AG04449 (cell line): ENCODE measurements at regions not wholly inside any gene's neighbourhood (a gene's known extent, or its start where the extent isn't known, plus 50 kb on each side); places are given as distances from the start of the nearest gene placed in this dataset.

Experiments used
- CTCF ChIA-PET: fragments of 350-600 bp; formaldehyde crosslinking; extraction: SDS; loops from one replicate; lab custom pipeline; 2021; ENCODE audit warnings: antibody characterized with exemption; lab: Yijun Ruan, JAX
- POLR2A ChIA-PET: fragments of 400-600, 350-600 bp; formaldehyde crosslinking; extraction: SDS; loops from one replicate; lab custom pipeline; 2020; ENCODE audit warnings: antibody characterized with exemption, inconsistent platforms; lab: Yijun Ruan, JAX
- DNase-seq: peaks from one replicate; pipeline ENCODE4 v3.0.0-alpha.2; 2010; ENCODE audit warnings: low read depth, low spot score
- H3K4me3 ChIP-seq: 2 replicates; pipeline ENCODE4 v1.5.1; 2011; ENCODE audit warnings: low read depth, mild to moderate bottlenecking, control low read depth, low read length
- CTCF ChIP-seq: IDR thresholded peaks from one replicate; pipeline ENCODE4 v1.5.1; 2011; ENCODE audit warnings: mild to moderate bottlenecking, moderate library complexity, low read length, control low read depth, inconsistent platforms; ENCODE audit not compliant: insufficient read depth; ENCODE audit errors: missing control alignments

GRCh38 chr2:19545507-19545906 lies 187.1 kb upstream of the OSR1 start:
- no peak for DNase-seq
- no peak for TF ChIP-seq CTCF
- POLR2A ChIA-PET, result no interaction called here
- H3K4me3 ChIP-seq, result no peak overlapping the region
- CTCF ChIA-PET, result no interaction called here

GRCh38 chr2:19543663-19544383 lies 185.4 kb upstream of the OSR1 start:
- TF ChIP-seq CTCF, result no peak
- no peak overlapping the region for H3K4me3 ChIP-seq
- POLR2A ChIA-PET, result no interaction called here
- CTCF ChIA-PET, result interaction anchor here (0.9 kb wide), 1 partner anchor 11 kb away, joined by 5 read pairs; no protein-coding TSS in a partner anchor
- no peak for DNase-seq

GRCh38 chr2:19542796-19543662 lies 184.6 kb upstream of the OSR1 start:
- ChIA-PET POLR2A (no interaction called here), CTCF (interaction anchor here (0.9 to 1.9 kb wide), 3 partner anchors 9 to 174 kb away, joined by 5 to 7 read pairs (median 5); no protein-coding TSS in a partner anchor)
- no peak overlapping the region for H3K4me3 ChIP-seq
- DNase-seq, result no peak
- TF ChIP-seq CTCF, result no peak

- no peak for DNase-seq
- no peak for TF ChIP-seq CTCF
- H3K4me3 ChIP-seq, result no peak overlapping the region
- CTCF ChIA-PET, result interaction anchor here (1.6 to 1.9 kb wide), 2 partner anchors 10 to 173 kb away, joined by 5 to 7 read pairs; no protein-coding TSS in a partner anchor
- POLR2A ChIA-PET, result interaction anchor here (1.5 kb wide), 1 partner anchor 70 kb away, joined by 3 read pairs; no protein-coding TSS in a partner anchor
Observed at GRCh38 chr2:19541884-19542283, 183.5 kb upstream of the OSR1 start.

- ChIA-PET POLR2A (interaction anchor here (1.5 kb wide), 1 partner anchor 71 kb away, joined by 3 read pairs; no protein-coding TSS in a partner anchor), CTCF (interaction anchor here (1.6 to 1.9 kb wide), 2 partner anchors 11 to 172 kb away, joined by 5 to 7 read pairs; no protein-coding TSS in a partner anchor)
- peak overlapping the region; percentile 35 for H3K4me3 ChIP-seq
- peak; percentile 74 for DNase-seq
- TF ChIP-seq CTCF, result no peak
Observed at GRCh38 chr2:19540739-19541525, 182.5 kb upstream of the OSR1 start.
